GM21529 (cell line): ENCODE measurements at regions not wholly inside any gene's neighbourhood (a gene's known extent, or its start where the extent isn't known, plus 50 kb on each side); places are given as distances from the start of the nearest gene placed in this dataset.
"Not testable (repeated sequence)": the region's sequence is repeated elsewhere in the genome, so short reads cannot be mapped to it uniquely, and the experiment has no call there.

Experiments
- ATAC-seq: cut with Tn5 transposase; IDR thresholded peaks from one replicate; pipeline ENCODE4 v1.9.1; 2021; ENCODE audit not compliant: unreplicated experiment

DNA sequence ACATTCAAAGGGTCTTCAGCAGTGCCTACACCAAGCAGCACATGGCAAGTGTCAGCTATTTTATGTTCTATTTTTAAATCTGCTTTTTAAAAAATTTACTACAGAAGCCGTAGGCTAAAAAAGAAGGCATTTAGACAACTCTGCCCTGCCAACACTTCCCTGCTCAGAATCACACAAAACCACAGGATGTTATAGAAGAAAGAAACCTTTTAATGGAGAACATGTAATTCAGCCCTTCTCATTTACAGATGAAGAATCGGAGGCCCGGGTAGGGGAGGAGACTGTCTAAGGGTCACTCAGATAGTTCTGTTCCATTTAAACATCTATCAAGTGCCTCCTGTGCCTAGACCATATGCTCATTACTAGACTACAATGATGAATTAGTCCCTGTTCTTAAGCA is 171.8 kb upstream of the NTF3 start:
- ATAC-seq, result no peak

DNA sequence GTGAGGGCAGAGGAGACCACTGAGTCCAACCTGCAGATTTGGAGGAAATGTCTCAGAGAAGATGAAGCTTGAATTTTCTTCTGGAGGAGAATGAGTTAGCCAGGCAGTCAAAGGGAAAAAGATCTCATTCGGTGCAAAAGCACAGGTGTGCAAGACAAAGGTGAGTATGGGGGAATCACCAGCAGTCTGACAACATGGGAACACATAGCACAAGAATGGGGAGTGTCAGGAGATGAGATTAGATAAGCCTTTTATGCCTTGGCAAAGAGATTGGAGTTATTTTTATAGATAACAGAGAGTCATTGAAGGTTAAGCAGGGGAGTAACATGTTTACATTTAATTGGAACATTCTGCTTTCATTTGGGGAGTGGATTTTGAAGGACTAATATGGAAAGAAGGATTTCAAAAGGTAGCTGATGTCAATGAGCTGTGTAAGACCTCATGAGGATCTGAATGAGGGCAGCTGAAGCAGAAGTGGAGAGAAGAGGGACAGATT is 171.3 kb upstream of the NTF3 start:
- ATAC-seq, result no peak

DNA sequence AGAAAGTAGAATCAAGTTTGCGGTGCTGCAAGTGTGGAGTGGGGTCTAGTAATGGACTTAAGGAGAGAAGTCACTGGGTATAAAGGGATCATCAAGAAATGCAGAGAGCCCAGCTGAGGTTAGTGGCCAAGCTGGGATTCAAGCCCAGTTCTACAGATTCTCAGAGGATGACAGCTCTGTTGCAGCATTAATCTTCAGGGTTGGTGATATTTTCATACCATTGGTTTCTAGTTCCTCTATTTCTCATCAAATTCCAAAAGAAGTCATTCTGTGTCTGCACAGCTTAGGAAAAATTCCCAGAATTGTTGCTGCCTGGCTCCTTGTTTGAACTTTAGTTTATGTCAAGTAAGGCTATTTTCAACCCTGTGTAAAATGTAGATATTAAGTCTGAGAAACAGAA is 169.5 kb upstream of the NTF3 start:
- no peak for ATAC-seq

DNA sequence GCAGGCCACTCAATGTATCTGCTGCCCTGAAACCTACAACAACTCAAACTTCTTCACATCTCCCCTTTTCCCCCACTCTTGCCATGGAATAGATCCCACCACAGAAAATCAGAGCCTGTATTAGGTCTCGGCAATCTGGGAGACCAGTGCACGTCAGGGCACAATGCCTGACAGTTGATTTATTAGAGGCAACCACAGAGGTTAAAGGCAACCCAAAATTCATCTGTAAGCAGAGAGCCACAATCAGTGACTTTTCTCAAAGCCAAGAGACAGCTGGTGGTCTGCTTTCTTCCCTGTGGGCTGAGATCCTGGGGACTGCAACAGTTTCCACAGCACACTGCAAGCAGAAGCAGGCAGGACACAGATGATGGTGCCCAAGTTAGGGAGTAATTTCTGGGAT is 169.0 kb upstream of the NTF3 start:
- no peak for ATAC-seq

DNA sequence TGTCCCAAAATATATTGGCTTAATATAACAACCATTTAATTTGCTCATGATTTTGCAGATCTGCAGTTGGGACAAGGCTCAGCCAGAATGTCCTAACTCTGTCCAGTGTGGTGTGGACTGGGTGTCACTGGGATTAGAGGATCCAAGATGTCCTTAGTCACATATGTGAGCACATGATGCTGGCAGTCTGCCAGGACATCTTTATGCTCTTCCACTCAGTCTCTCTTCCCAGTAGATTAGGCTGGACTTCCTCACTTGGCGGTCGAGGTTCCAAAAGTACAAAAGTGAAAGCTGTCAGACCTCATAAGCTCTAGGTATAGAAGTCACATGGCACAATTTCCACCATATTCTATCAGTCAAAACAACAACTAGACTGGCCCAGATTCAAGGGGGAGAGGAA is 167.9 kb upstream of the NTF3 start:
- no peak for ATAC-seq

DNA sequence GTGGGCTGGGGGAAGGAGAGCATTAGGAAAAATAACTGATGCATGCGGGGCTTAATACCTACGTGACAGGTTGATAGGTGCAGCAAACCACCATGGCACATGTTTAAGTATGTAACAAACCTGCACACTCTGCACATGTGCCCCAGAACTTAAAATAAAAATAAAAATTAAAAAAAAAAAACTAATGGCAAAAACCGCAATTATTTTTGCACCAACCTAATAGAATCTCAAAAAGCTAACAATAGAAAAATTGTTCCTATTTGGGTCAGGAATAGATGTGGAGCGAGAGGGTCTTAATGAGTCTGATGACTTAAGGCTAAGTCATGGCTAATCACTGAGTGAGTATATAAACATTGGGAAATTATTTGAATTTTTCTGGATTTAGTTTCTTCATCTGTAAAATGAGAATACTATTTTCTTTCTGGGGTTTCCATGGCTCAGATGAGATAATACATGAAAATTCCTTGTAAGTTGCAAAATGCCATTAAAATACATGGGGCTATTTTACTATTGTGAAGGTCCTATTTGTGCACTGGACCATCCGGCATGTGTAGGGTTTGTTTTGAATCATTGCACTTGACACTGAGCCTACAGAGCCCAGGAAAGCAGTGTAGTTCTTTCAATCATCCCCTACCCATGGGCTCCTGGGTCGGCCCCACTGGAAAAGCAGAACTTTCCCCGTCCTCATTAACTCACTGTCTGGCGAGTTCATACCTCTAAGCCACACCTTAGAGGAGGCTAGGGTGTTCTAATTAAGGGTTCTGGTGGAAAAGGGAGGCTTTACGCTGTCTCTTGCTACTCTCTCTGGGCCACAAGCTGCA is 164.1 kb upstream of the NTF3 start:
- no peak for ATAC-seq

GRCh38 chr12:5268424-5269210 is 163.3 kb upstream of the NTF3 start:
- ATAC-seq, result no peak

GRCh38 chr12:5269846-5270245 is 162.1 kb upstream of the NTF3 start:
- no peak for ATAC-seq

DNA sequence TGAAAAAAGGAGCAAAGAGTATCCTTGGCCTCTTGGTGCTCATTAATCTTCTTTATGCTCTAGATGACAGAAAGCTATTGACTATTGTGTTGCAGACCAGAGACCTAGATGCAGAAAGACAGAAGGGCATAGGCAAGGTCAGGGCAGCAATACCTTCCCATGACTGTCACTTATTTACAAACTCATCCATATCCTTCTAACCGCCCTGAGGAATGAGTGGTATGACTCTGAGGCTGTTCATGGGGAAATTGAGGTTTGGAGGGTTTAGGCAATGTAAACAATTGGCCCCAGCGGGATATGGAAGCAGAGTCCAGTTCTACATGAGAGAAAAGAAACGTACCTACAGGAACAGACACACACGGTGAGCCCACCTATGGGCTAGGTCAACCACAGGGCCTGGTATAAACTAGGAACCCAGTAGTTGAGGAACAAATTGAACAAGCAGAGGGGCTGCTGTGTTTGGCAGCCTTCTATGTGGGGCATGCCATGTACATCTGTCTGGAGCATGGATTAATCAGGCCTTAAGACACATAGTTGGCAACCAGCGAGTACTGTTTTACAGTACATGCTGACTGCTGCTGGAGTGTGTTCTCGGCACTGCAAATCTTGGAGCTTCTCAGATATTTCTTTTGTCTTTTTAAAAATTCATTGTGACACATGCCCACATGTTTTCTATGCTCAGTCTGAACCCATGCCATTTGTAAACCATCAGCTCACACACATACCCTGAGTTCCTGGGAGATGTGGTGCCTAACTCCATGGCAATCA is 159.7 kb upstream of the NTF3 start:
- ATAC-seq, result no peak

DNA sequence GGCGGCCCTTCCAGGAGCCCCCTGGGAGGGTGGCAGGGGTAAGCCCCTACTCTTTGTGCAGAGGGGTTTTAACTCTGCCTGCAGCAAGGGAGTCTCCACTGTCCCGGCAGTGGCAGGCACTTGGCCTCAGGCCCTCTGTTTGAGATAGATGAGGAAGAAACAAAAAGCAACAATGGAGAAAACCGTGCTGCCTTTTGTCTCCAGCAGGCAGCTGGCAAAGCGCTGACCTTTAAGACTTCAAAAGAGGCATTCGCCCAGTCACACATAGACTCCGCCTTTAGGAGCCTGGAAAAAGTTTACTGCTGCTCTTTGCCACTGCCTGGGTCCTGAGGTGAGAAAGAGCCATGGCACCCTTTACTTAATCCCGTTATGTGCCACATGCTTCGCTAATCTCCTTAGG is 158.2 kb upstream of the NTF3 start:
- ATAC-seq, result no peak

DNA sequence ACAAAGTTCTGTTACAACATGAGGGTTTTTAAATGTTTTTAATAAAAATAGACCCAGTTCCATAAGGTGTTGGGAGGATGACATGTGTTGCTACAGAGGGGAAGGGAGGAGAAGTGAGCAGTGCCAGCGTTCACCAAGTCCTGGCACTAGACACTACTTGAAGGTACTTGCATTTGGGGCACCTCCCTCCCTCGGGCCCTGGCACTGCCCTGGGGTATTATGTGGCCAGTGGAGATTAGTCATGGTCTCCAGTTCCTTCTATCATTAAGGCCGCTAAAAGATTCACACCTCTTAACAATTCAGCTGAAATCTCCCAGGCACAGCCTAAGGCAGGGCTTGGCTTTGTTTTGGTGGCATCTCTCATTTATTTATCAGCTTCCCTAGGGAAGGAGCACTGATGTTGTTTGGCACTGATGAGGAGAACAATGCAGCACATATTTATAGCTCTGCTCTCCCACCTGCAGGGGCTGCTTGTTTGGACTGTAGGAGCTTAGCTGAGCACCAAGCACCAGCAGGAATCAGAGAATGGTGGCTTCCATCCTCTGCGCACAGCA is 155.5 kb upstream of the NTF3 start:
- no peak for ATAC-seq

DNA sequence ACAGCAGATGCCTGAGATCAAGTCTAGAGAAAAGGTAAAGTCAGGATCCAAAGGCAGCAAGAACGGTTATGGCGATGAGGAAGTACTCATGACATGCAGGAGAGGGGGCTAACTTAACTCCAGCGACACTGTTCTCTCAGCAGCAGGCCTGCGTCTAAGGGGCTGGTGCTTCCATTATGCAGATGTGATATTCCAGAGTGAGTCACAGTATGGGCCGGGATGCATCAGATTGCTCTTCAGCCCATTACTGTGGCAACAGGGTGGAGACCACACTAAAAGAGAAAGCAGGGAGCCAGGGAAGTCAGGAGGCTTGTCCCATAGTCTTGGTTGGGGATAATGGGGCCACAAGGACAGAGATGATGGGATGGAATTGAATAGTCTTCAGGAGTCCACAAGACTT is 151.8 kb upstream of the NTF3 start:
- no peak for ATAC-seq

GRCh38 chr12:5290368-5290767 is 141.5 kb upstream of the NTF3 start:
- ATAC-seq, result not testable (repeated sequence)

DNA sequence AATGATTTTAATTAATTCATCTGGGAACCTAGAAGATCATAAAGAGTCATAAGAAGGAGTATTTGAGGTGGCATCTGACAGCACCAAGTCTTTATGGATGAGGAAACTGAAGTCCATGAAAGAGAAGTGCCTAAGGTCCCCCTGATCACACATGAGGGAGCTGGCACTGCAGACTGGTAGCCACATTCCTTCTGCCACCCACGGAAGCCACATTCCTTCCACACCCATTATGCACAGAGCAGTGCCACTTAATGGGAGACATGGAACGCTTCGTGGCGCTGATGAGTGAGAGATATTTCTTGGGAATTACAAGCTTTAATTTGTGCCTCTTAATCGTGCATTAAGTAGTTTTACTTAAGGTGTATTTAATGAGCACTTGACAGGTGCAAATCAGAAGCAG is 139.3 kb upstream of the NTF3 start:
- ATAC-seq, result no peak

- ATAC-seq, result no peak
These were observed 138.1 kb upstream of the NTF3 start for GRCh38 chr12:5293773-5294172.

- ATAC-seq, result no peak
These were observed 137.4 kb upstream of the NTF3 start for GRCh38 chr12:5294274-5295070.

- ATAC-seq, result no peak
These were observed 136.8 kb upstream of the NTF3 start for GRCh38 chr12:5295151-5295550.

DNA sequence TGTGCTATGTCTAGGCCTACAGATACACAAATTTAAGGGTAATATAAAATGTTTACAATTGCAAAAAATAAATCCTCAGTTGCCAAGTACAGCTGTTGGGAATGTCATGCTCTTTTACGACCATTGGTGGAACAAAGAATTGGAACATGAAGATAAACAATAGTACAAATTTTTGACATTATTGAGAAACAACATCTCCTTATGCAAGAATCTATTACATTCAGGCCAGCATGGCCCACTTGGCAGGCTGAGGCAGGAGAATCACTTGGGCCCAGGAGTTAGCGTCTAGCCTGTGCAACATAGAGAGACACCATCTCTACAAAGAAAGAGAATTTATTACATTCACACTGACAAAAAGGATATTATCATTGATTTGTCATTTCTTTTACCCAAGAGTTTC is 135.9 kb upstream of the NTF3 start:
- no peak for ATAC-seq

DNA sequence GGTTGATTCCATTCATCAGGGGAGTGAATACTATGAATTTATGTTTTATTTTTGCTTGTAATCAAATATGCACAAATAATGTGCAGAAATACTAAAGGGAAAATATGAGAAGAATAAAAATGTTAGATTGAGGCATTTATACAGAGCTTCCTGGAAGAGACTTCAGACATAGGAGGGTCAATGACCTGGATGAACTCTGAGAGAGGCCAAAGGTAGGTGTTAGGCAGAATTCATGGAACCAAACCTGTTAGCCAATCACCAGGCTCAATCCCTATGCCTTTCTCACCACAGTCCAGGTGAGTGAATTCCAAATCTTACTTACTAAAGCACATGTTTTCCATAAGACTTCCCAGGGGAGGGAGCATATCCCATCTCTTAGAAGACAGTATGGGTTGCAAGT is 130.4 kb upstream of the NTF3 start:
- no peak for ATAC-seq

DNA sequence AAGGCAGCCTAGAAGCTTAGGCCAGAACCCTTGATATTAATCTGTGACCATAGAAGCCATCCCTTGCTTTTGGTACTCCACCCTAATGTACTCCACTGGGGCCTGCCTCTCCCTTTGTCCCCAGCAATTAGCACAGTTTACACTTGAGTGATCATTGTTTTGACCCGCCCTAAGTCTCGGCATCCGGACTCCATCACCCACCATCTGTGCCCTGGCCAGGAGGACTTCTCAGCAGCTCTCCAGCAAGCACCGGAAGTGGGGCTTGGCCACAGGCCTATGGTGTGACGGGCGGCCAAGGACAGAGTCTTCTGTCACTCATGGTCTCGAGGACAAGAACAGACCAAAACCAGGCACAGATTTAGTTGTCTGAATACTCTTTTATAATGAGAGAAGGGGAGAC is 126.5 kb upstream of the NTF3 start:
- ATAC-seq, result no peak
